H1 (cell line): ENCODE measurements at regions not wholly inside any gene's neighbourhood (a gene's known extent, or its start where the extent isn't known, plus 50 kb on each side); places are given as distances from the start of the nearest gene placed in this dataset.

Experiments
- CTCF ChIA-PET: fragments of 300-600 bp; sonication (Branson Sonifier 250); formaldehyde crosslinking; loops from one replicate; lab custom pipeline; 2021; ENCODE audit not compliant: partially characterized antibody; lab: Charles Lee
- POLR2A ChIA-PET: fragments of 300-600 bp; sonication (Branson Sonifier 250); formaldehyde crosslinking; loops from one replicate; lab custom pipeline; 2021; ENCODE audit warnings: inconsistent platforms; ENCODE audit not compliant: partially characterized antibody; lab: Charles Lee
- DNase-seq, 2 experiments: peaks; one replicate each; pipeline versions ENCODE4 v3.0.0 to v3.0.0-alpha.2; 2010 to 2022; ENCODE audit warnings: low spot score in 2 of 2, low read depth in 1 of 2, mixed read lengths in 1 of 2
- FAIRE-seq: peaks from 2 replicates; lab custom pipeline; 2011; peaks lifted over from hg19 to GRCh38; lab: Jason Lieb, UNC
- H2AFZ ChIP-seq: 2 replicates; pipeline ENCODE4 v1.8.1; 2012; ENCODE audit warnings: low read length, inconsistent platforms
- H2AK5ac ChIP-seq: 2 replicates; pipeline ENCODE4 v1.6.1; 2013; ENCODE audit warnings: low read depth, low read length
- H2BK120ac ChIP-seq: replicated peaks from 2 replicates; pipeline ENCODE3; 2013; ENCODE audit warnings: low read depth, low read length, inconsistent platforms
- H2BK12ac ChIP-seq: 2 replicates; pipeline ENCODE4 v1.6.1; 2013; ENCODE audit warnings: low read depth, low read length
- H2BK15ac ChIP-seq: 2 replicates; pipeline ENCODE4 v1.6.1; 2013; ENCODE audit warnings: low read length
- H2BK20ac ChIP-seq: 2 replicates; pipeline ENCODE4 v1.6.1; 2013; ENCODE audit warnings: low read length
- H2BK5ac ChIP-seq: 2 replicates; pipeline ENCODE4 v1.6.1; 2013; ENCODE audit warnings: low read depth, low read length
- H3K14ac ChIP-seq: 2 replicates; pipeline ENCODE4 v1.6.1; 2013; ENCODE audit warnings: inconsistent platforms; ENCODE audit not compliant: insufficient read length
- H3K18ac ChIP-seq: 2 replicates; pipeline ENCODE4 v1.6.1; 2013; ENCODE audit warnings: low read length; ENCODE audit errors: extremely low read depth
- H3K23ac ChIP-seq: 2 replicates; pipeline ENCODE4 v1.6.1; 2013; ENCODE audit warnings: inconsistent platforms; ENCODE audit not compliant: insufficient read length
- H3K23me2 ChIP-seq: 2 replicates; pipeline ENCODE4 v1.6.1; 2013; ENCODE audit warnings: low read depth, low read length
- H3K27ac ChIP-seq: 2 replicates; pipeline ENCODE4 v1.6.1; 2011; ENCODE audit warnings: low read depth, low read length, inconsistent platforms
- H3K27me3 ChIP-seq, 4 experiments: replicated peaks in 1 of 4; 1 replicate in 1 of 4; 2 replicates in 3 of 4; pipeline versions ENCODE4 v1.6.1 to v1.8.1; 2011 to 2013; ENCODE audit warnings: low read length in 3 of 4, mild to moderate bottlenecking in 3 of 4, inconsistent platforms in 2 of 4, mixed read lengths in 2 of 4, moderate library complexity in 1 of 4; ENCODE audit not compliant: control insufficient read depth in 3 of 4, insufficient read depth in 3 of 4; ENCODE audit errors: extremely low read depth in 1 of 4
- H3K36me3 ChIP-seq, 4 experiments: 2 replicates each; pipeline versions ENCODE4 v1.6.1 to v1.8.1; 2011 to 2013; ENCODE audit warnings: mild to moderate bottlenecking in 4 of 4, low read length in 3 of 4, moderate library complexity in 2 of 4, control low read depth in 1 of 4, inconsistent platforms in 1 of 4; ENCODE audit not compliant: insufficient read depth in 4 of 4, control insufficient read depth in 2 of 4
- H3K4ac ChIP-seq: replicated peaks from 2 replicates; pipeline ENCODE3; 2013; ENCODE audit warnings: low read length, low read depth, mixed read lengths, inconsistent platforms; ENCODE audit not compliant: insufficient read length
- H3K4me1 ChIP-seq, 4 experiments: replicated peaks in 1 of 4; 1 replicate in 1 of 4; 2 replicates in 3 of 4; pipeline versions ENCODE4 v1.6.1 to v1.8.1; 2011 to 2013; ENCODE audit warnings: low read length in 3 of 4, inconsistent platforms in 2 of 4, mixed read lengths in 1 of 4; ENCODE audit not compliant: insufficient read depth in 4 of 4, control insufficient read depth in 3 of 4
- H3K4me2 ChIP-seq, 2 experiments: 2 replicates each; pipeline versions ENCODE4 v1.6.1 to v1.8.1; 2011 to 2013; ENCODE audit warnings: low read depth in 2 of 2, low read length in 2 of 2, control low read depth in 1 of 2, inconsistent platforms in 1 of 2, mild to moderate bottlenecking in 1 of 2; ENCODE audit not compliant: insufficient read depth in 1 of 2
- H3K4me3 ChIP-seq, 4 experiments: fragments of 200-600, 300-600 bp in 1 of 4; sonication (generic), shearing (Covaris generic), sonication (Bioruptor Twin) in 1 of 4; 2 replicates each; pipeline versions ENCODE4 v1.5.1 to v1.8.1; 2011 to 2016; ENCODE audit warnings: low read length in 4 of 4, low read depth in 3 of 4, control low read depth in 2 of 4, inconsistent platforms in 2 of 4, mild to moderate bottlenecking in 2 of 4, mixed read lengths in 1 of 4, moderate library complexity in 1 of 4; ENCODE audit not compliant: insufficient read depth in 2 of 4; ENCODE audit errors: extremely low read depth in 1 of 4
- H3K56ac ChIP-seq: replicated peaks from 2 replicates; pipeline ENCODE3; 2013; ENCODE audit warnings: low read depth, mild to moderate bottlenecking, mixed read lengths, low read length, inconsistent platforms; ENCODE audit not compliant: insufficient read length
- H3K79me1 ChIP-seq: 2 replicates; pipeline ENCODE4 v1.6.1; 2013; ENCODE audit warnings: low read depth, low read length, control low read depth
- H3K79me2 ChIP-seq, 2 experiments: 2 replicates each; pipeline versions ENCODE4 v1.6.1 to v1.8.1; 2012 to 2013; ENCODE audit warnings: low read length in 2 of 2, mild to moderate bottlenecking in 2 of 2, inconsistent platforms in 1 of 2; ENCODE audit not compliant: insufficient read depth in 2 of 2, control insufficient read depth in 1 of 2
- H3K9ac ChIP-seq, 4 experiments: replicated peaks in 1 of 4; 1 replicate in 1 of 4; 2 replicates in 3 of 4; pipeline versions ENCODE4 v1.6.1 to v1.8.1; 2011 to 2013; ENCODE audit warnings: low read depth in 3 of 4, low read length in 3 of 4, control low read depth in 2 of 4, mild to moderate bottlenecking in 2 of 4, moderate library complexity in 2 of 4, inconsistent platforms in 1 of 4; ENCODE audit errors: extremely low read depth in 1 of 4
- H3K9me3 ChIP-seq, 2 experiments: 2 replicates each; pipeline versions ENCODE4 v1.6.1 to v1.8.1; 2012 to 2013; ENCODE audit warnings: mild to moderate bottlenecking in 2 of 2, moderate library complexity in 2 of 2, control low read depth in 1 of 2, inconsistent platforms in 1 of 2, low read depth in 1 of 2, low read length in 1 of 2, mixed read lengths in 1 of 2; ENCODE audit not compliant: insufficient read depth in 2 of 2
- H4K20me1 ChIP-seq, 2 experiments: replicated peaks in 1 of 2; 2 replicates each; pipeline versions ENCODE3 to v1.8.1; 2011 to 2013; ENCODE audit warnings: inconsistent platforms in 2 of 2, low read length in 2 of 2, mild to moderate bottlenecking in 1 of 2; ENCODE audit not compliant: insufficient read depth in 2 of 2, control insufficient read depth in 1 of 2
- H4K5ac ChIP-seq: 2 replicates; pipeline ENCODE4 v1.6.1; 2013; ENCODE audit warnings: low read length, low read depth, mixed read lengths, inconsistent platforms; ENCODE audit not compliant: insufficient read length
- H4K8ac ChIP-seq: 2 replicates; pipeline ENCODE4 v1.8.0; 2013; ENCODE audit warnings: mild to moderate bottlenecking, moderate library complexity, low read length, inconsistent platforms; ENCODE audit not compliant: insufficient read depth; ENCODE audit errors: extremely low read depth
- H4K91ac ChIP-seq: replicated peaks from 2 replicates; pipeline ENCODE3; 2013; ENCODE audit warnings: low read length, mixed read lengths, inconsistent platforms; ENCODE audit not compliant: insufficient read length
- ASH2L ChIP-seq: fragments of 200-600, 300-600 bp; sonication (generic); IDR thresholded peaks from one replicate; pipeline ENCODE4 v1.7.1; 2017; ENCODE audit warnings: low read length
- CEBPB ChIP-seq: IDR thresholded peaks from 2 replicates; pipeline ENCODE4 v1.6.1; 2012; ENCODE audit warnings: low read depth, low read length
- CTBP2 ChIP-seq: IDR thresholded peaks from 2 replicates; pipeline ENCODE4 v1.7.0; 2011; ENCODE audit warnings: borderline replicate concordance, mild to moderate bottlenecking, moderate library complexity, mixed read lengths, low read length; ENCODE audit not compliant: insufficient read depth, insufficient read length
- KDM1A ChIP-seq: fragments of 200-600, 300-600 bp; sonication (generic); IDR thresholded peaks from 2 replicates; pipeline ENCODE4 v1.7.1; 2016; ENCODE audit warnings: mild to moderate bottlenecking, low read length, borderline replicate concordance
- NANOG ChIP-seq: IDR thresholded peaks from 2 replicates; pipeline ENCODE4 v1.6.1; 2011; ENCODE audit warnings: low read length, low read depth, mild to moderate bottlenecking, inconsistent platforms; ENCODE audit not compliant: insufficient read depth, poor library complexity, severe bottlenecking
- PHF8 ChIP-seq: fragments of 200-600 bp; sonication (generic); conservative IDR thresholded peaks from 2 replicates; pipeline ENCODE4 v1.7.1; 2012; ENCODE audit warnings: low read depth, mild to moderate bottlenecking, inconsistent platforms, low read length, moderate library complexity
- POU5F1 ChIP-seq: IDR thresholded peaks from 2 replicates; pipeline ENCODE4 v1.6.1; 2011; ENCODE audit warnings: low read depth, mild to moderate bottlenecking, low read length, moderate library complexity
- RBBP5 ChIP-seq: IDR thresholded peaks from 2 replicates; pipeline ENCODE4 v1.7.1; 2012; ENCODE audit warnings: low read depth, mild to moderate bottlenecking, inconsistent platforms, low read length, moderate library complexity, borderline replicate concordance
- TBP ChIP-seq: IDR thresholded peaks from 2 replicates; pipeline ENCODE4 v1.6.1; 2011; ENCODE audit warnings: low read depth, low read length, improper control_type of control experiment
- WGBS, 2 experiments: shearing (Covaris generic) in 1 of 2; methylation state at CpG; one replicate each; pipeline versions ENCODE4 v1.1.6 to v1.1.7; 2013 to 2015; ENCODE audit warnings: low lambda C conversion rate in 2 of 2, mixed read lengths in 2 of 2, inconsistent platforms in 1 of 2, low coverage in 1 of 2, missing lambda C conversion rate in 1 of 2; ENCODE audit not compliant: insufficient replicate concordance in 2 of 2, insufficient coverage in 1 of 2, insufficient read length in 1 of 2; ENCODE audit errors: extremely low coverage in 1 of 2, missing lambda C conversion rate in 1 of 2; 5-methylcytosine and 5-hydroxymethylcytosine counted together

- no peaks in the 10 kb centered on the region for H3K36me3 ChIP-seq
- CTCF ChIA-PET, result interaction anchor here (0.8 kb wide), 1 partner anchor 11 kb away, joined by 3 read pairs; no protein-coding TSS in a partner anchor
- WGBS, 2 experiments, result 92% methylated on average over 1 of the region's 1 CpG; no CpG with 5 or more reads in 1 of the 2 experiments
Observed at GRCh38 chr4:20412072-20412471, 160.4 kb downstream of the SLIT2 start.

More at GRCh38 chr4:20412072-20412471, 160.4 kb downstream of the SLIT2 start:
- Histone ChIP-seq H3K18ac (no peak overlapping the region), H4K5ac (no peak overlapping the region), H3K9me3 (no peaks in the 10 kb centered on the region), H3K27me3 (no peaks in the 10 kb centered on the region), H3K56ac (no peak overlapping the region), H3K79me2 (no peaks in the 10 kb centered on the region), H4K91ac (no peak overlapping the region), H3K79me1 (no peaks in the 10 kb centered on the region), H3K23me2 (no peaks in the 10 kb centered on the region), H3K14ac (no peak overlapping the region), H3K4me3 (no peak overlapping the region), H3K23ac (no peak overlapping the region), H2BK20ac (no peak overlapping the region), H2BK12ac (no peak overlapping the region), H2AK5ac (no peak overlapping the region), H3K4me1 (no peaks in the 10 kb centered on the region), H3K4me2 (no peak overlapping the region), H2BK15ac (no peak overlapping the region), H3K4ac (no peak overlapping the region), H2BK5ac (no peak overlapping the region), H3K27ac (no peak overlapping the region), H4K8ac (no peak overlapping the region), H4K20me1 (no peaks in the 10 kb centered on the region), H2BK120ac (no peak overlapping the region), H2AFZ (no peak overlapping the region)
- FAIRE-seq, result no peak
- DNase-seq, result no peak
- POLR2A ChIA-PET, result no interaction called here
- TF ChIP-seq CEBPB, result no peak
- no peak for TF ChIP-seq KDM1A
- no peak for TF ChIP-seq ASH2L
- no peak for TF ChIP-seq TBP
- TF ChIP-seq CTBP2, result no peak
- TF ChIP-seq NANOG, result no peak
- no peak for TF ChIP-seq RBBP5
- no peak for TF ChIP-seq POU5F1
- no peak for TF ChIP-seq PHF8
- TF ChIP-seq, all 59 proteins: peak for 0
- no peak overlapping the region for H3K9ac ChIP-seq
